Stimulated activated CD4-positive, alpha-beta T cell treated with anti-CD3 and anti-CD28 coated beads, Interleukin-1b, Interleukin-23, amount 100 ng/mL, for 48 hours (primary cell): ENCODE measurements at regions not wholly inside any gene's neighbourhood (a gene's known extent, or its start where the extent isn't known, plus 50 kb on each side); places are given as distances from the start of the nearest gene placed in this dataset.

Source experiments
- DNase-seq: peaks from one replicate; pipeline ENCODE4 v3.0.0-alpha.2; 2020

- no peak for DNase-seq
Observed at GRCh38 chr22:47630741-47631534, 868.5 kb downstream of the TBC1D22A start.

GRCh38 chr22:47629791-47630655 lies 867.6 kb downstream of the TBC1D22A start:
- DNase-seq = no peak

GRCh38 chr22:47629273-47629711 lies 866.8 kb downstream of the TBC1D22A start:
- DNase-seq = no peak

- DNase-seq = no peak
Observed at GRCh38 chr22:47628477-47629272, 866.2 kb downstream of the TBC1D22A start.

GRCh38 chr22:47627556-47628253 lies 865.3 kb downstream of the TBC1D22A start:
- DNase-seq = no peak

GRCh38 chr22:47626428-47627390 lies 864.3 kb downstream of the TBC1D22A start:
- DNase-seq = no peak

GRCh38 chr22:47625531-47626427 lies 863.3 kb downstream of the TBC1D22A start:
- DNase-seq = no peak

- no peak for DNase-seq
Observed at GRCh38 chr22:47625013-47625385, 862.5 kb downstream of the TBC1D22A start.

GRCh38 chr22:47624252-47625012 lies 862.0 kb downstream of the TBC1D22A start:
- no peak for DNase-seq

GRCh38 chr22:47623763-47624148 lies 861.3 kb downstream of the TBC1D22A start:
- DNase-seq = no peak

- no peak for DNase-seq
Observed at GRCh38 chr22:47623066-47623762, 860.8 kb downstream of the TBC1D22A start.

GRCh38 chr22:47622541-47622940 lies 860.1 kb downstream of the TBC1D22A start:
- no peak for DNase-seq

GRCh38 chr22:47621253-47621652 lies 858.8 kb downstream of the TBC1D22A start:
- DNase-seq = no peak

GRCh38 chr22:47620391-47620790 lies 857.9 kb downstream of the TBC1D22A start:
- no peak for DNase-seq

- no peak for DNase-seq
Observed at GRCh38 chr22:47619631-47620030, 857.2 kb downstream of the TBC1D22A start.

GRCh38 chr22:47618180-47619010 lies 855.9 kb downstream of the TBC1D22A start:
- no peak for DNase-seq

GRCh38 chr22:47617186-47617585 lies 854.7 kb downstream of the TBC1D22A start:
- no peak for DNase-seq
